H1 (cell line): ENCODE measurements at regions not wholly inside any gene's neighbourhood (a gene's known extent, or its start where the extent isn't known, plus 50 kb on each side); places are given as distances from the start of the nearest gene placed in this dataset.

Experiments used
- CTCF ChIA-PET: fragments of 300-600 bp; sonication (Branson Sonifier 250); formaldehyde crosslinking; loops from one replicate; lab custom pipeline; 2021; ENCODE audit not compliant: partially characterized antibody; lab: Charles Lee
- POLR2A ChIA-PET: fragments of 300-600 bp; sonication (Branson Sonifier 250); formaldehyde crosslinking; loops from one replicate; lab custom pipeline; 2021; ENCODE audit warnings: inconsistent platforms; ENCODE audit not compliant: partially characterized antibody; lab: Charles Lee
- DNase-seq, 2 experiments: peaks; one replicate each; pipeline versions ENCODE4 v3.0.0 to v3.0.0-alpha.2; 2010 to 2022; ENCODE audit warnings: low spot score in 2 of 2, low read depth in 1 of 2, mixed read lengths in 1 of 2
- FAIRE-seq: peaks from 2 replicates; lab custom pipeline; 2011; peaks lifted over from hg19 to GRCh38; lab: Jason Lieb, UNC
- H2AFZ ChIP-seq: 2 replicates; pipeline ENCODE4 v1.8.1; 2012; ENCODE audit warnings: low read length, inconsistent platforms
- H2AK5ac ChIP-seq: 2 replicates; pipeline ENCODE4 v1.6.1; 2013; ENCODE audit warnings: low read depth, low read length
- H2BK120ac ChIP-seq: replicated peaks from 2 replicates; pipeline ENCODE3; 2013; ENCODE audit warnings: low read depth, low read length, inconsistent platforms
- H2BK12ac ChIP-seq: 2 replicates; pipeline ENCODE4 v1.6.1; 2013; ENCODE audit warnings: low read depth, low read length
- H2BK15ac ChIP-seq: 2 replicates; pipeline ENCODE4 v1.6.1; 2013; ENCODE audit warnings: low read length
- H2BK20ac ChIP-seq: 2 replicates; pipeline ENCODE4 v1.6.1; 2013; ENCODE audit warnings: low read length
- H2BK5ac ChIP-seq: 2 replicates; pipeline ENCODE4 v1.6.1; 2013; ENCODE audit warnings: low read depth, low read length
- H3K14ac ChIP-seq: 2 replicates; pipeline ENCODE4 v1.6.1; 2013; ENCODE audit warnings: inconsistent platforms; ENCODE audit not compliant: insufficient read length
- H3K18ac ChIP-seq: 2 replicates; pipeline ENCODE4 v1.6.1; 2013; ENCODE audit warnings: low read length; ENCODE audit errors: extremely low read depth
- H3K23ac ChIP-seq: 2 replicates; pipeline ENCODE4 v1.6.1; 2013; ENCODE audit warnings: inconsistent platforms; ENCODE audit not compliant: insufficient read length
- H3K23me2 ChIP-seq: 2 replicates; pipeline ENCODE4 v1.6.1; 2013; ENCODE audit warnings: low read depth, low read length
- H3K27ac ChIP-seq: 2 replicates; pipeline ENCODE4 v1.6.1; 2011; ENCODE audit warnings: low read depth, low read length, inconsistent platforms
- H3K27me3 ChIP-seq, 4 experiments: replicated peaks in 1 of 4; 1 replicate in 1 of 4; 2 replicates in 3 of 4; pipeline versions ENCODE4 v1.6.1 to v1.8.1; 2011 to 2013; ENCODE audit warnings: low read length in 3 of 4, mild to moderate bottlenecking in 3 of 4, inconsistent platforms in 2 of 4, mixed read lengths in 2 of 4, moderate library complexity in 1 of 4; ENCODE audit not compliant: control insufficient read depth in 3 of 4, insufficient read depth in 3 of 4; ENCODE audit errors: extremely low read depth in 1 of 4
- H3K36me3 ChIP-seq, 4 experiments: 2 replicates each; pipeline versions ENCODE4 v1.6.1 to v1.8.1; 2011 to 2013; ENCODE audit warnings: mild to moderate bottlenecking in 4 of 4, low read length in 3 of 4, moderate library complexity in 2 of 4, control low read depth in 1 of 4, inconsistent platforms in 1 of 4; ENCODE audit not compliant: insufficient read depth in 4 of 4, control insufficient read depth in 2 of 4
- H3K4ac ChIP-seq: replicated peaks from 2 replicates; pipeline ENCODE3; 2013; ENCODE audit warnings: low read length, low read depth, mixed read lengths, inconsistent platforms; ENCODE audit not compliant: insufficient read length
- H3K4me1 ChIP-seq, 4 experiments: replicated peaks in 1 of 4; 1 replicate in 1 of 4; 2 replicates in 3 of 4; pipeline versions ENCODE4 v1.6.1 to v1.8.1; 2011 to 2013; ENCODE audit warnings: low read length in 3 of 4, inconsistent platforms in 2 of 4, mixed read lengths in 1 of 4; ENCODE audit not compliant: insufficient read depth in 4 of 4, control insufficient read depth in 3 of 4
- H3K4me2 ChIP-seq, 2 experiments: 2 replicates each; pipeline versions ENCODE4 v1.6.1 to v1.8.1; 2011 to 2013; ENCODE audit warnings: low read depth in 2 of 2, low read length in 2 of 2, control low read depth in 1 of 2, inconsistent platforms in 1 of 2, mild to moderate bottlenecking in 1 of 2; ENCODE audit not compliant: insufficient read depth in 1 of 2
- H3K4me3 ChIP-seq, 4 experiments: fragments of 200-600, 300-600 bp in 1 of 4; sonication (generic), shearing (Covaris generic), sonication (Bioruptor Twin) in 1 of 4; 2 replicates each; pipeline versions ENCODE4 v1.5.1 to v1.8.1; 2011 to 2016; ENCODE audit warnings: low read length in 4 of 4, low read depth in 3 of 4, control low read depth in 2 of 4, inconsistent platforms in 2 of 4, mild to moderate bottlenecking in 2 of 4, mixed read lengths in 1 of 4, moderate library complexity in 1 of 4; ENCODE audit not compliant: insufficient read depth in 2 of 4; ENCODE audit errors: extremely low read depth in 1 of 4
- H3K56ac ChIP-seq: replicated peaks from 2 replicates; pipeline ENCODE3; 2013; ENCODE audit warnings: low read depth, mild to moderate bottlenecking, mixed read lengths, low read length, inconsistent platforms; ENCODE audit not compliant: insufficient read length
- H3K79me1 ChIP-seq: 2 replicates; pipeline ENCODE4 v1.6.1; 2013; ENCODE audit warnings: low read depth, low read length, control low read depth
- H3K79me2 ChIP-seq, 2 experiments: 2 replicates each; pipeline versions ENCODE4 v1.6.1 to v1.8.1; 2012 to 2013; ENCODE audit warnings: low read length in 2 of 2, mild to moderate bottlenecking in 2 of 2, inconsistent platforms in 1 of 2; ENCODE audit not compliant: insufficient read depth in 2 of 2, control insufficient read depth in 1 of 2
- H3K9ac ChIP-seq, 4 experiments: replicated peaks in 1 of 4; 1 replicate in 1 of 4; 2 replicates in 3 of 4; pipeline versions ENCODE4 v1.6.1 to v1.8.1; 2011 to 2013; ENCODE audit warnings: low read depth in 3 of 4, low read length in 3 of 4, control low read depth in 2 of 4, mild to moderate bottlenecking in 2 of 4, moderate library complexity in 2 of 4, inconsistent platforms in 1 of 4; ENCODE audit errors: extremely low read depth in 1 of 4
- H3K9me3 ChIP-seq, 2 experiments: 2 replicates each; pipeline versions ENCODE4 v1.6.1 to v1.8.1; 2012 to 2013; ENCODE audit warnings: mild to moderate bottlenecking in 2 of 2, moderate library complexity in 2 of 2, control low read depth in 1 of 2, inconsistent platforms in 1 of 2, low read depth in 1 of 2, low read length in 1 of 2, mixed read lengths in 1 of 2; ENCODE audit not compliant: insufficient read depth in 2 of 2
- H4K20me1 ChIP-seq, 2 experiments: replicated peaks in 1 of 2; 2 replicates each; pipeline versions ENCODE3 to v1.8.1; 2011 to 2013; ENCODE audit warnings: inconsistent platforms in 2 of 2, low read length in 2 of 2, mild to moderate bottlenecking in 1 of 2; ENCODE audit not compliant: insufficient read depth in 2 of 2, control insufficient read depth in 1 of 2
- H4K5ac ChIP-seq: 2 replicates; pipeline ENCODE4 v1.6.1; 2013; ENCODE audit warnings: low read length, low read depth, mixed read lengths, inconsistent platforms; ENCODE audit not compliant: insufficient read length
- H4K8ac ChIP-seq: 2 replicates; pipeline ENCODE4 v1.8.0; 2013; ENCODE audit warnings: mild to moderate bottlenecking, moderate library complexity, low read length, inconsistent platforms; ENCODE audit not compliant: insufficient read depth; ENCODE audit errors: extremely low read depth
- H4K91ac ChIP-seq: replicated peaks from 2 replicates; pipeline ENCODE3; 2013; ENCODE audit warnings: low read length, mixed read lengths, inconsistent platforms; ENCODE audit not compliant: insufficient read length
- KDM1A ChIP-seq: fragments of 200-600, 300-600 bp; sonication (generic); IDR thresholded peaks from 2 replicates; pipeline ENCODE4 v1.7.1; 2016; ENCODE audit warnings: mild to moderate bottlenecking, low read length, borderline replicate concordance
- NANOG ChIP-seq: IDR thresholded peaks from 2 replicates; pipeline ENCODE4 v1.6.1; 2011; ENCODE audit warnings: low read length, low read depth, mild to moderate bottlenecking, inconsistent platforms; ENCODE audit not compliant: insufficient read depth, poor library complexity, severe bottlenecking
- RFX5 ChIP-seq: IDR thresholded peaks from 2 replicates; pipeline ENCODE4 v1.6.1; 2011; ENCODE audit warnings: low read depth, low read length, improper control_type of control experiment, borderline replicate concordance
- WGBS, 2 experiments: shearing (Covaris generic) in 1 of 2; methylation state at CpG; one replicate each; pipeline versions ENCODE4 v1.1.6 to v1.1.7; 2013 to 2015; ENCODE audit warnings: low lambda C conversion rate in 2 of 2, mixed read lengths in 2 of 2, inconsistent platforms in 1 of 2, low coverage in 1 of 2, missing lambda C conversion rate in 1 of 2; ENCODE audit not compliant: insufficient replicate concordance in 2 of 2, insufficient coverage in 1 of 2, insufficient read length in 1 of 2; ENCODE audit errors: extremely low coverage in 1 of 2, missing lambda C conversion rate in 1 of 2; 5-methylcytosine and 5-hydroxymethylcytosine counted together

GRCh38 chr11:105492010-105492409, 117.9 kb upstream of the GRIA4 start:
- no peaks in the 10 kb centered on the region for H3K23me2 ChIP-seq
- no peak overlapping the region for H3K27ac ChIP-seq
- no peaks in the 10 kb centered on the region for H3K27me3 ChIP-seq
- no peak overlapping the region for H3K9ac ChIP-seq
- no peak overlapping the region for H3K23ac ChIP-seq
- H2BK120ac ChIP-seq = no peak overlapping the region
- H3K4me3 ChIP-seq = no peak overlapping the region
- no peaks in the 10 kb centered on the region for H3K36me3 ChIP-seq
- no peak overlapping the region for H4K91ac ChIP-seq
- H3K4me1 ChIP-seq = peaks cover 0 to 4% (median 0%) of the 10 kb centered on the region in 4 experiments; a peak in 1 of 7 replicates
- WGBS, 2 experiments = 100% methylated on average over 1 of the region's 1 CpG; no CpG with 5 or more reads in 1 of the 2 experiments
- no peak overlapping the region for H3K18ac ChIP-seq
- no peak overlapping the region for H2BK5ac ChIP-seq
- no peak overlapping the region for H2AFZ ChIP-seq
- CTCF ChIA-PET = no interaction called here
- no peak overlapping the region for H4K8ac ChIP-seq
- H2BK15ac ChIP-seq = no peak overlapping the region
- H2BK12ac ChIP-seq = no peak overlapping the region
- H2AK5ac ChIP-seq = no peak overlapping the region
- no peaks in the 10 kb centered on the region for H4K20me1 ChIP-seq
- no peak overlapping the region for H3K4me2 ChIP-seq
- no peak for DNase-seq
- POLR2A ChIA-PET = no interaction called here
- TF ChIP-seq NANOG = no peak
- no peak for TF ChIP-seq RFX5
- TF ChIP-seq KDM1A = no peak
- TF ChIP-seq, all 59 proteins: peak for 0
- no peaks in the 10 kb centered on the region for H3K9me3 ChIP-seq
- H4K5ac ChIP-seq = no peak overlapping the region
- H3K4ac ChIP-seq = no peak overlapping the region
- no peak overlapping the region for H3K14ac ChIP-seq
- no peak overlapping the region for H3K56ac ChIP-seq
- FAIRE-seq = no peak
- H3K79me2 ChIP-seq = no peaks in the 10 kb centered on the region
- H2BK20ac ChIP-seq = no peak overlapping the region
- no peaks in the 10 kb centered on the region for H3K79me1 ChIP-seq
